ENCODE measurements at regions not wholly inside any gene's neighbourhood (a gene's known extent, or its start where the extent isn't known, plus 50 kb on each side); places are given as distances from the start of the nearest gene placed in this dataset.

DNA sequence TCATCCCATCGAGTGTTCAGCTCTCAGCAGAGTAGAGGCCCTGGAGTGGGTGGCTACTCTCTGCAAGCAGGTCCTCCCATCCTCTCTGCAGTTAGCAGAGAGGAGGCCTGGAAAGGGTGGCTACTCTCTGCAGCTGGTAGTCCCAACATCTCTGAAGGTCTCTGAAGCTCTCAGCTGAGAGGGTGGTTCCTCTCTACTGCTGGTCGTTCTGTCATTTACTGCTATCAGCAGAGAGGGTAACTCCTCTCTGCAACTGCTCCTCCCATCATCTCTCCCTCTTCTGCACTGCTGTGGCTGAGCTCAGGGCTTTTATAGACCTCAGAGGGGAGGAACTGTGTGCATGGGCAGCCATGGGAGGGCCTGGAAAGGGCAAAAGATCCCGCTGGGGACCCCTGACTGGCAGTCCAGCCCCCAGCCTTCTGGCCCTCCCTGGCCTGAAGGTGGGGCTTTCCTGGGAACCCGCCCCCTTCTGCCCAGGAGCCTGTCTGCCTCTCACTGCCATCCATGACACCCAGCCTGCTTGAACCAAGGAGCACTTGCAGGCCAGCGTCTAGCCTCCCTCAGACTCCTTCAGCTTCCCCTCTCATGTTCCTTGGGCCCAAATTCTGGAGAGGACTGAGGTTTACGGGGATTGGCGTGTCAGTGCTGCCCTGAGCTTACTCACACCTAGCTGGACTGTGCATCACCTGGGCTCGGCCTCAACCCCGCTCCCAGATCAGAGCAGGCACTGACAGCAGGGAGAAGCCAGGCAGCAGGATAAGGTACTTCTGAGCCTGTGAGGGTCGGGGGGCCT, 898.3 kb upstream of the NEGR1 start:
- no peak for DNase-seq

DNA sequence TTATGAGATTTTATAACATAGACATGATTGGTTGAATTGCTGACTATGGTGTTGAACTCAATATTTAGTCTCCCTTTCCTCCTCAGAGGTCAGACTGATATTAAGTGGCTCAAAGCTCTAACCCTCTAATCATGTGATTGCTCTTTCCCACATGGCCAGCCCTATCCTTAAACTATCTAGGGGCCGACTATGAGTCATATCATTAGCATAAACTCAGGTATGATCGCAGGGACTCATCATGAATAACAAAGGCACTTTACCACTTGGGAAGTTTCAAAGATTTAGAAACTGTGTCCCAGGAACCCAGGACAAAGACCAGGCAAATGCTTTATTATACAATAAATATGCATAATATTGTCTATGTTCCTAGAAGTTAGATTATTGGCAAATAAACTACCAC, 894.6 kb upstream of the NEGR1 start:
- no peak for DNase-seq

DNA sequence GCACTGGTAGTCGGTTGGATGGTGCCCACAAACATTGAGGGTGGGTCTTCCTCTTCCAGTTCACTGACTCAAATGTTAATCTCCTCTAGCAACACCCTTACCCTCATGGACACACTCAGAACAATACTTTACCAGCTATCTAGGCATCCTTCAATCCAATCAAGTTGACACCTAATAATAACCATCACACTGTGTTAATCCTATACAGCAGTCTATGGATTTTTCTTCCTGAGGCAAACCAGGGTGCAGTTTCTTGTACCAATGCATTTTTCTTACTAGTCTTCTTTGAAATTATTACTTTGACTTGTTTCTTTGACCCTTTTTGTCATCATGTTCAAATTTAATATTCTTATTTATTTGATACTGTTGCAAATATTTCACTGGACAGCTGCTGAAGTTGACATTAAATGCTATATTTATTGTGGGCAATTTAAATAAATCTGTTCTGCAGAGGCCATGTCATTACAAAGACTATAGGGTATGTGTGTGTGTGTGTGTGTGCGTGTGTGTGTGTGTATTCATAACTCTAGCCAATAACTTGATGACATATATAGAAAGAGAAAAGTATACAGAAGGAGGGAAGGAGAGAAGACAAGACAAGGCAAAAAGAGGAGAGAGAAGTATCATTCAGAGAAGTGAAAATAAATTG, 884.8 kb upstream of the NEGR1 start:
- no peak for DNase-seq

DNA sequence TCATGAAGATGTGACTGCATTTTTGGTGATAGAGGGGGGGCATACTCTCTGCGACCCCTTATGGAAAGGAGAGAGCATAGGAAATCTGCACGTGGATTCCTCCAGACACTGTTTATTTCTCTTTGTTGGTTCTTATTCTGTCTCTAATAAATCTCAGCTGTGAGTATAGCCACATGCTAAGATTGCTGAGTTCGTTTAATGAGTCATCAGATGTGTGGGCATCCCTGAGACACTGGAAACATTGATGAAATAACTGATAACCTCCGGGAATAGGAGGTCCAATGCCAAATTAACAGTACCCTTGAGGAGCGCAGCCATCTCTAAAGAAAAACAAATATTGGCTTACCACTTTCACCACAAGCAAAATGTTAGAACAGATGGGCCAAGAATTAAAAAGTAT, 880.2 kb upstream of the NEGR1 start:
- DNase-seq: no peak

DNA sequence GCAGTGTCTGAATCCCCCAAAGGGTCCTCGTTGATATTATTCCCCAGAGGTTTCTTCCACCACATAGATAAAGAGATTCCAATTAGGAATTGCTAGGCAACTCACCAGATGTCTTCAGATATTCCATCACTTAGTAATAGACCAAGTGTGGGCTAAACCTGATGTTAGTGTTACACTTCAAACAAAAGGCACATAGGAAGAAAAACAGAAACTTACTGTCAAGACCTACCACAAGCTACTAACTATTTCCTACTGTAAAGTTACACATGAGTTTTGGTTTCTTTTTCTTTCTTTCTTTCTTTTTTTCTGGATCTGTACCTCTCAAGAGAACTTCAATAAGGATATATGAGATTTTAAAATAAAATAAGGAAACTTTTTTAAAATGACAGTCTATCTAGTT, 879.1 kb upstream of the NEGR1 start:
- no peak for DNase-seq

DNA sequence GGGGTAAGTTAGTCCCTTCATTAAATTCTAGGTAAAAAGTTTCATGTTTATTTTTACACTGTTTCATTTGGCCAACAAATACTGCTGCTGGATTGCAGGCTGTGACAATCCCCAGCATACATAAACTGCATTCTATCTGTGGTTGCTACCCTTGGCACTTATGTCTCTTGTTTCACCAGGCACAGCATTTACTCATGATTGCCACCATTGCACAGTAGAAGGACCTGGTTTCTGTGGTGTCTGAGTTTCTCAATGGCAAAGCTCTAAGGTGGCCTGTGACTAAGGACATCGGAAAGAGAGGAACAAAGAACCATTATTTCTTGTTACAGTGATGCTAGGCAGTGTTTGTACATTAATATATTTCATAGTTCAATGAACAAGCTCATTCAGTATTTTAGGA, 878.4 kb upstream of the NEGR1 start:
- DNase-seq: no peak

DNA sequence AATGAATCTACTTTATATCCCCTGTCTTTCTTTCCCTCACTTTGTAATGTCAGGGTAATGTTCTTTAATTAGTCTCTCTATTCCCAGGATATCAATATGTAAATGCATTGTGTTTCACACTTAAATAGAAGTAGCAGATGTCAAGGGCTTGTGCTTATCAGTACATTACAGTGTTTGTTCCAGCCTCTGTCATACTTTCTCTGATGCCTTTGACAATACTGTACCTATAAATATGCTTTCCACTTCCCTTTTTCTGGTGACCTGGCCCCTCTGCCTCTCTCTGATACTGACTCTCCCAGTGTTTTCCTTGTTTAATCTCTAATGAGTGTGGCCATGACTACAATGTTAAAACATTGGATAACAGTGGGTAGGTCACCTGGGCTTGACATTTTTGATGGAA, 862.0 kb upstream of the NEGR1 start:
- DNase-seq: no peak

DNA sequence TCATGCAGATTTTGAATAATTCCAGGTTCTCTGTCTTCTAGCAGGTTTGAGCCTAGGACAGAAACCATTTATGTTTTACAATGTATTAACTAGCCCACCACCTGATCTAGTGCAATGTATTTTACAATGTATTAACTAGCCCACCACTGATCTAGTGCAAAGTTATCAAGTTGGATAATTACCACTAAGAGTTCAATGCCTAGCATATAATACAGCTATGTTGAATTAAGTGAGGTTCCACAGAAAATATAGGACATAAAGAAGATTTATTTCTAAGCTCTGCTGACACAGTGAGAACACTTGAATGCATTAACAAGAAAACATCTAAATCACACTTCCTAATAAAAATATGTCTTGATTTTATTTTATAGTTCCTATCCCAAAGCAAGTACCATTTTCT, 854.6 kb upstream of the NEGR1 start:
- DNase-seq: no peak

DNA sequence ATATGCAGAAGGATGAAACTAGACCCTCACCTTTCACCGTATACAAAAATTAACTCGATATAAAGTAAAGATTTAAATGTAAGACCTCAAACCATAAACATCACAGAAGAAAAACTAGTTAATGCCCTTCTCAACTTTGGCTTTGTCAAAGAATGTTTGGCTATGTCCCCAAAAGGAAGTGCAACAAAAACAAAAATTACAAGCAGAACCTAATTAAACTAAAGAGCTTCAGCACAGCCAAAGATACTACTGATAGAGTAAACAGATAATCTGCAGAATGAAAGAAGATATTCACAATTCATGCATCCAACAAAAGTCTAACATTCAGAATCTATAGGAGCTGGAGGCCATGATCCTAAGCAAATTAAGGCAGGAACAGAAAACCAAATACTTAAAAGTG, 824.6 kb upstream of the NEGR1 start:
- no peak for DNase-seq

DNA sequence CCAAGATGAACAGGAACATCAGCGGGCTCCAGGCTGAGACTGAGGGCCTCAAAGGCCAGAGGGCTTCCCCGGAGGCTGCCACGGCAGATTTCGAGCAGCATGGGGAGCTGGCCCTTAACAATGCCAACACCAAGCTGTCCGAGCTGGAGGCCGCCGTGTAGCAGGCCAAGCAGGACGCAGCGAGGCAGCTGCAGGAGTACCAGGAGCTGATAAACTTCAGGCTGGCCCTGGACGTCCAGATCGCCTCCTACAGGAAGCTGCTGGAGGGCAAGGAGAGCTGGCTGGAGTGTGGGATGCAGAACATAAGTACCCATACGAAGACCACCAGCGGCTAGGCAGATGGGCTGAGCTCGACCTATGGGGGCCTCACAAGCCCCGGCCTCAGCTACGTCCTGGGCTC, 823.4 kb upstream of the NEGR1 start:
- DNase-seq: no peak

DNA sequence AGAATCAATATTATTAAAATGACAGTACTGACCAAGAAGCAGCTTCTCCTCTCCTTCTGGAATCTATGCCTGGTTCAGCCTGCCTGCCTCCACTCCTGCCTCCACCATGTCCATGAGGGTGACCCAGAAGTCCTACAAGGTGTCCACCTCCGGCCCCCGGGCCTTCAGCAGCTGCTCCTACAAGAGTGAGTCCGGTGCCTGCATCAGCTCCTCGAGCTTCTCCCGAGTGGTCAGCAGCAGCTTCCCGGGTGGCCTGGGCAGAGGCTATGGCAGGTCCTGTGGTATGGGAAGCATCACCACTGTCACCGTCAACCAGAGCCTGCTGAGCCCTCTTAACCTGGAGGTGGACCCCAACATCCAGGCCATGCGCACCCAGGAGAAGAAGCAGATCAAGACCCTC, 822.4 kb upstream of the NEGR1 start:
- DNase-seq: no peak

DNA sequence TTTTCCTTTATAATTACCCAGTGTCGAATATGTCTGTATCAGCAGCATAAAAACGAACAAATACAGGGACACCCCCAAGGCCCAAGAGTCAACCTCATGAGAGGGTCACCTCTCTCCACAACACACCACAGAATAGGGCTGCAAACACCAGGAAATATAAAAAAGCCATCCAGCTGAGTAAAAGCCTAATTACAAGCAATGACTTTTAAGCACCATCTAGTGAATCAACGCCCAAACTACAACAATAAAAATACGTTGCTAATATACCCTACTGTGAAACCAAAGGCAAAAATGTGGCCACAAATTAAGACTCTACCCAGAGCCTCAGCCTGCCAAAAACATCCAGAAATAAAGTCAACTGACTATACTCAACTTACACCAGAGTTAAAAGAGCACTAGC, 817.9 kb upstream of the NEGR1 start:
- DNase-seq: no peak

DNA sequence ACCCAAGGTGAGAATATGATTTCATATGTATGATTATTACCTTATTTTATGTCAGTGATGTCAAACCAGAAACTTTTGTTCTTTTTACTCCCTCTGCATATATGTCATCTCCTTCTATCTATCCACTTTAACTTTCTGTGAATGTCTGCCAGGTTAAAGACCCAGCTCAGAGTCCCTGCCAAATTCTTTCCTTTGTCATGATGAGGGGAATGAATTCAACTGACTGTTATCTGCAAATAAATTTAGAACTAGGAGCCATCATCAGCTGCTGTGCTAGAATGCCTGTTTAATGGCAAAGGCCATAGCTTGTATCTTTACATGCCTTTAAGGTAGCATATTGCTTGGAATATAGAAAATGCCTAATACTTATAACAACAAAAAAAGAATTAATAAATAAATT, 815.6 kb upstream of the NEGR1 start:
- no peak for DNase-seq

DNA sequence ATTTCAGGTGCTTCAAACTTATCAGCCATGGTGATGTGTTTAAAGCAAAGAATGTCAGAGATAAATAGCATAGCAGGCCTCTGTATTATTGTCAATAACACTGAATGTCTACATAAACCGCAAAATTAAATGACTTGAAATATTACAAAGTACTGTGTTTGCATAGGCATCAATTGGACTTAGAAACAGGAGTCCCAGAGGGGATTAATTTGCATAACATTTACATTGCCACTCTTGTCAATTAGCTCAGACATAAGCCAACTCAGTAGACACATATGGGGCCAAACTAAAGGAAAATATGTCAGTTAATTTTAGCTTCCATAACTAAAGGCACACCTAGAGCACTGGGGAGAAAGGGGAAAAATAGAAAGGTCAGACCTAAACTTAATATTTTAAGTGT, 814.5 kb upstream of the NEGR1 start:
- no peak for DNase-seq

DNA sequence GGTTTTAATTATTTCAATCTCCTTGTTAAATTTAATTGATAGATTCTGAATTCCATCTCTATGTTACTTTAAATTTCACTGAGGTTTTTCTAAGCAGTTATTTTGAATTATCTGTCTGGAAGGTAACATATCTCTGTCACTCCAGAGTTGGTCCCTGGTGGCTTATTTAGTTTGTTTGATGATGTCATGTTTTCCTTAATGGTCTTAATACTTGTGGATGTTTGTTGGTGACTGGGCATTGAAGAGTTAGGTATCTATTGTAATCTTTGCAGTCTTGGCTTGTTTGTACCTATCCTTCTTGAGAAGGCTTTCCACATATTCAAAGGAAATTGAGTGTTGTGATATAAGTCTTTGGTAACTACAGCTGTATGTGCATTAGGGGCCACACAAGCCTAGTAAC, 810.0 kb upstream of the NEGR1 start:
- no peak for DNase-seq

DNA sequence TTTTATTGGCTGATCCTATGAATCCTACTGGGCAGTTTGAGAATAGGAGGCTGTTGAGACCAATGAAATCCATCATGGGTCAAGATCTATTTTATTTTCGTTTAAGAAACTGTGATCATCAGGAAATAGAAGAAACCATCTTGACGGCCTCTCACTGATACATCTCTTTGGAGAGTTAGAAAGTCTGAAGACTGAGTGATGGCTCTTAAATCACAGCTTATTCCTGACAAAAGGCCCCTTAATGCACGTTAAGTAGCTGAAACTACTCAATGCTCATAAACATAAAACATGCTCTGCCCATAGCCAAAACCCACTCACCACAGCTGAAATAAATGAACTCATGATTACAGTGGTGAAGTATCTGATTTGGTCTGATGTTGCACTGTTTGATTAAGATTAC, 784.5 kb upstream of the NEGR1 start:
- DNase-seq: no peak

DNA sequence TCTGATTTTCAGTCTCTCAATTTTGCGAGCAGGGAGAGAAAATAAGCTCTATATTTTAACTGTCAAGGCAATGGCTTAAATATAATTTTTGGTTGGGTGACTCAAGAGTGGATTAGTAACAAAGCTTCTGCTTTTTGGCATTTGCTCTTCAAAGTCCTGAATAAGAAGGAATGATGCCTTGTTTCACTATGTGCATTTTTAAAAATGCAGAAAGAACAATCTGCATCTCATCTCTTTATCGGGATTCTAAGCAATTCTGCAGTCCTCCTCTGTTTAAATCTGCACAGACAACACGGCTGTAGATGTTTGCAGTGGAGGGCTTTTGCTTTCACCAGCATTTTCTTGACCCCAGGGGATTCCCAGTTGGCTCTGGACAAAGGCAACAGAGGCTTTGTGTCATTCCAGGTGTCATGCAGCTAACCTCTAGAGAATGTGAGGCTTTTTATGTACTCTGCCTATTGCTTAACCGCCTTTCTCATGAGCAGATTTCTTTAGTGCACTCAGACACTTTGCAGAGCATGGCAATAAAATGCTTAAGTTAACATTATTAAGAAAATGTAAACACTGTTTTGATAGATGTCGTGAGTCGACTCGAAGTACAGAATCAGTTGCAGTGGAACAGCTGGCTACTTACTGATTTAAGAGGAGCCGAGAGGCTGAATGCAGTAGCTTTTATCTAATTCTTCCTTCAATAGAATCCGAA, 783.2 kb upstream of the NEGR1 start:
- no peak for DNase-seq

DNA sequence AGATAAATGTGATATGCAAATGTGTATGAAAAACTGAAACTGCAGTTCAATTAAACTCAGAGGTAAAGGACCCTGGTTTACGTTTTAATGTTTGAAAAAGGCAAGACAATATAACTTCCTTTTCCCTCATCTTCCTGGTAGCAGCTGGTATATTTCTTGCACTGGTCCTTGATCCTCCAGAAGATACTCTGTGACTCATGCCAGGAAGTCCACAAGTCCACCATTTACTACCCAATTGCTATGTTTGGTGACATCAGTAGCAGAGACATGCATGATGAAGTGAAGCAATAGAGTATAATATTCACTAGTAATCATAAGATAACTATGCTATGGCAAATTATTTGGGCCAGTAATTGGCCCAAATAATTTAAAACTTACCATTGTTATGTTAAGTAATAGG, 774.5 kb upstream of the NEGR1 start:
- no peak for DNase-seq

DNA sequence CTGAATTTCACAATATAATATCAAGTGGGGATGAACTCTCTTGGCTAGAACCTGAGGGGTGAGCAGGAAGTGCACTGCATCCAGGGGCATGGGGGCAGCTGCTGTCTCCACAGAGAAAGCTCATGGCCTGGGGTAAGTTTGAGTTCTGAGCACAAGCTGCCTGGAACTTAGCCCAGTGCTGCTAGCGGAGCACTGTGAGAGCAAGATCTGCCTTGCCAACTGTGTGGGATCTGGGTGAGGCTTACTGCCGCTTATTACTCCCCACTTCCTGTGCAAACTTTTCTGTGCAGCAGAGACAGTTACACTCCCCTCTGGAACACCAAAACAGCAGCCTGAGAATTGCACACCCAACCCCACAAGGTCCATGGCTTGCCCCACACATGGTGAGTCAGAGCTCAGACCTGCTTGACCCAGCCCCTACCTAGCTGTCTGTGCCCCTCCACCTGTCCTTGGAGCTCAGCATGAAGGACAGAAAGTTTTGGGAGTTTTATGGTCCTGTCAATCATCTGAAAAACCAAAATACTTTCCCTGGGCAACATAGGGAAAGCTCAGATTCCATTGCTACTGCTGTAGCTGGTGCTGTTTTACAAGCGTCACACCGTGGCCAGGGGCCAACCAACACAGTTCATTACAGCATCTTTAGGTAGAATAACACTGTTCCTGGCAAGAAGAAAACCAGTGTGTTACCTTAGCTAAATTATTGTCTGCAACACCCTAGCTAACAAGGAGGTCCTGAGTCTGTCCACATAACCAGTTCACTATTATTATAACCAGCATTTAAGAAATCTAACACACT, 762.1 kb upstream of the NEGR1 start:
- no peak for DNase-seq

DNA sequence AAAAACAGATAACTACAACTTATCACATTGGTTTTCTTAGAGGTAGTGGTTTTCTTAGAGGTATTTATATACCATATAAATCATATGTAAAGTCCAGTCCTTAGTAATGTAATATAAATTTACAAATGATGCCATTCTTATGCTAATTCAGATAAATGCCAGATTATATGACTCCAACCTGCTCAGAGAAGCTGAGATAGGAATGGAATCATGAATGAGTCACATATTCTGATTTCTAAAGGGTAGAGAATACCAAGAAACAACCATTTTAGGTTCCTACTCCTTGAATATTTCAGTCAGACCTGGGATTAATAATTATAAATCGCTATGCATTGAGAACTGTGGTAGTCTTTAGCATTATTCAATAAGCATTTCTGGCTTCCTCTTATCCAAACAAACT, 760.1 kb upstream of the NEGR1 start:
- no peak for DNase-seq

DNA sequence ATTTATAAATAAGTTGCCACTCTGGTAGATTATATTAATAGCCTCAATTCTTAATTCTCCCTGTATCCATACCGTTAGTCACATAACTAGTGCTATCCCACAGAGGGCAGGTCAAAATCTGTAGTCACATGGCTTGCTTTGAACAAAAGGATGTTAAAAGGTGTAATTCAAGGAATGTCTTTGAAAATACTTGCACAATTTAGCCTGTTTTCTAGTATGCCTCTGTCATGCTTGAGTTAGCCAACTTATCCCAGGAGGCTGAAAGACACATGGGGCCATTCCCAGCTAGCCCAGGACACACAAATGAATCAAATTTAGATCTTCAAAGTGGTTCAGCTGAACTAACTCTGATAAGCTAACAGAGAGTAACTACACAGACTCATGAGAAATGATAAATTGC, 758.5 kb upstream of the NEGR1 start:
- DNase-seq: no peak

DNA sequence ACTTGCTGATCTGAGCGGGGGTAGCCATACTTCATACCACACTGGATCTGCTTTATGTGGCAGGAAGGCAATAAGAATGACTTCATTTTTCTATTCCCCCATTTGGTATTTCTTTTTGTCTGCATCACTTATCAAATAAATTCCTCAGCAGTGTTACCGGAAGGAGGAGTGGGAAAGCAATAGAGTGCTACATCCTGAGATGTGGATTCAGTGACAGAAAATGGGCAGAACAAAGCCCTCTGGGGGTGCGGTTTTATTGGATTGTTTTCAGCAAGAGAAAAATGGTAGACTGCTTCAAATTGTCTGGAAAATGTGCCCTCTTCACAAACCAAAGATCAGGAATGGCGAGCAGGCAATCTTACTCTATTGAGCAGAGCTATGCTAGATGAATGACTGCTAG, 751.9 kb upstream of the NEGR1 start:
- no peak for DNase-seq

DNA sequence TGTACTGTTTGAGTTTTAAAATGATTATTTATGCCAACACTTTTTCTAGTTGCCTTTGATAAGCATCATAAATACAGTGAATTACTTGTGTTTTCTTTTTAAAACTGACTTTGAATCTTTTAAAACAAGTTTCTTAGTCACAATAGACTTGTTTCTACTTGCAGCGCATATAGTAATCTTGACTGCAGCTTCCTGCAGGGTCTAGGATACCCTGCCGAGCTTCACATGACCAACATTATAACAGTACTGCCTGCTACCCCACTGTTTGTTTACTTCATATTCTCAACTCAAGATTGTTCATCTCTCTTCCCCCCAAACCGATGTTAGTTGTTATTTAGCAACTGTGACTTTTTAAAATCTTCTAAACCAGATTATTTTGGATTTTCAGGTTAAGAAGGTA, 751.3 kb upstream of the NEGR1 start:
- no peak for DNase-seq

DNA sequence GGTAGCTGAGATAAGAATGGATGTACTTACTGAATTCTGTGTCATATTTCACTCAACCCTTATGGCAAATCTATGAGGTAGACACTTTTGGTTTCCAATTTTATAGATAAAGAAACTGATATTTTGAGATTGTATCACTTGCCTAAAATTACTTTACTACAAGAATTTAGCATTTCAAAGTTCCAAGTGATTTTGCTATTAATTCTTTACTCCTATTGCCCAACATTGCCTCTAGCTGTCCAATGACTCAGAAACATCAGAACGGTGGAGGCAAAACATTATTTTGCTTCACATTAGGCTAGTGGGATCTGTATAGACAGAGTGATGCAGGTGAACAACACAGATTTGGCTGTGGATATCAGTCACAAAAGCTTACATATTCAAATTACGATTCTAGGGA, 747.2 kb upstream of the NEGR1 start:
- DNase-seq: no peak
